ACC112 (cell line): ENCODE measurements at regions not wholly inside any gene's neighbourhood (a gene's known extent, or its start where the extent isn't known, plus 50 kb on each side); places are given as distances from the start of the nearest gene placed in this dataset.

Experiments
- H2AFZ ChIP-seq: fragments of 200-600 bp; sonication (generic); one replicate; pipeline ENCODE4 v1.6.0; 2017; ENCODE audit warnings: antibody characterized with exemption, low read length; ENCODE audit not compliant: unreplicated experiment
- H3K27ac ChIP-seq: fragments of 200-600 bp; sonication (generic); 2 replicates; pipeline ENCODE4 v1.5.1; 2014; ENCODE audit warnings: low read depth, mild to moderate bottlenecking, antibody characterized with exemption, low read length, moderate library complexity
- H3K27me3 ChIP-seq: fragments of 200-600 bp; sonication (generic); 2 replicates; pipeline ENCODE4 v1.6.1; 2014; ENCODE audit warnings: mild to moderate bottlenecking, antibody characterized with exemption, low read length, moderate library complexity, mixed read lengths; ENCODE audit not compliant: insufficient read depth
- H3K36me3 ChIP-seq: fragments of 200-600 bp; sonication (generic); 2 replicates; pipeline ENCODE4 v1.6.1; 2016; ENCODE audit warnings: mild to moderate bottlenecking, antibody characterized with exemption, low read length, moderate library complexity, mixed read lengths; ENCODE audit not compliant: insufficient read depth
- H3K4me1 ChIP-seq: fragments of 200-600 bp; sonication (generic); one replicate; pipeline ENCODE4 v1.6.1; 2016; ENCODE audit warnings: low read length, mixed read lengths; ENCODE audit not compliant: insufficient read depth, unreplicated experiment, control insufficient read depth
- H3K4me3 ChIP-seq: fragments of 200-600 bp; sonication (generic); 2 replicates; pipeline ENCODE4 v1.5.1; 2014; ENCODE audit warnings: mild to moderate bottlenecking, low read depth, low read length
- H3K79me2 ChIP-seq: fragments of 200-600 bp; sonication (generic); one replicate; pipeline ENCODE4 v1.6.0; 2016; ENCODE audit warnings: low read length; ENCODE audit not compliant: control insufficient read depth, unreplicated experiment, insufficient read depth

DNA sequence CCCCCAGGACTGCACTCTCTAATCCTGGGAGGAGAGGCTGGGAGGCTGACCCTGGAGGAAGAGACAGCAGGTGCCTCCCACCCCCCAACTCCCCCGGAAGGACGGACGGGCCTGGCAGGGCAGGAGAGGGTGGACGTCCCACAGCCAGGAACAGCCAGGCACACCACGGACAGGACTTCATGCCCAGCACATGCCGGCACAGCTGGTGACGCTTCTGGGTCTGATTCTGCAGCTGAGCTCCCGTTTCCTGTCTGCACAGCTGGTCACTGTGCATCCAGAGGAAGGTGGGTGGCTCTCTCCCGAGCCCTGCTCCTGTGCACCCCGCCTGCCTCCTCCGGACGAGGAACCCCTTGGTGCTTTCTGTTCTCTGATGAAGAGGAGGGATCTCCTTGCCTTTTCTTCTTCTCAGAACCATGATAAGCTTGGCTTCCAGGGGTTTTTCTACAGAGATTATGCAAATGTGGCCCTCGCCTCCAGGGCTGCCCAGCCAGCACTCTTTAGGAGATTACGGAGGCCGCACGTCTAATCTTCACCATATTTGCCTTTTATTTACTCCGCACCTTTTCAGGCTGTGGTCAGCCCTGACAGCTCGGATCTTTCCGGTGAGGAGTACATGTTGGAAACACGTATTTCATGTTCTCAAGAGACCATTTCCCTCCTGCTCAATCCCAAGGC is 1295.8 kb downstream of the BRD1 start:
- H3K4me1 ChIP-seq, result no peaks in the 10 kb centered on the region
- H3K79me2 ChIP-seq, result no peaks in the 10 kb centered on the region
- H3K4me3 ChIP-seq, result no peak overlapping the region
- no peaks in the 10 kb centered on the region for H3K36me3 ChIP-seq
- no peak overlapping the region for H3K27ac ChIP-seq
- H3K27me3 ChIP-seq, result no peaks in the 10 kb centered on the region
- no peak overlapping the region for H2AFZ ChIP-seq

- Histone ChIP-seq H3K27me3 (no peaks in the 10 kb centered on the region), H3K4me3 (no peak overlapping the region), H3K27ac (no peak overlapping the region), H3K36me3 (no peaks in the 10 kb centered on the region), H3K79me2 (no peaks in the 10 kb centered on the region), H2AFZ (no peak overlapping the region), H3K4me1 (no peaks in the 10 kb centered on the region)
Observed at GRCh38 chr22:48531108-48531507, 1296.6 kb downstream of the BRD1 start.

GRCh38 chr22:48530666-48531065 is 1297.0 kb downstream of the BRD1 start:
- Histone ChIP-seq H3K36me3 (no peaks in the 10 kb centered on the region), H2AFZ (no peak overlapping the region)

DNA sequence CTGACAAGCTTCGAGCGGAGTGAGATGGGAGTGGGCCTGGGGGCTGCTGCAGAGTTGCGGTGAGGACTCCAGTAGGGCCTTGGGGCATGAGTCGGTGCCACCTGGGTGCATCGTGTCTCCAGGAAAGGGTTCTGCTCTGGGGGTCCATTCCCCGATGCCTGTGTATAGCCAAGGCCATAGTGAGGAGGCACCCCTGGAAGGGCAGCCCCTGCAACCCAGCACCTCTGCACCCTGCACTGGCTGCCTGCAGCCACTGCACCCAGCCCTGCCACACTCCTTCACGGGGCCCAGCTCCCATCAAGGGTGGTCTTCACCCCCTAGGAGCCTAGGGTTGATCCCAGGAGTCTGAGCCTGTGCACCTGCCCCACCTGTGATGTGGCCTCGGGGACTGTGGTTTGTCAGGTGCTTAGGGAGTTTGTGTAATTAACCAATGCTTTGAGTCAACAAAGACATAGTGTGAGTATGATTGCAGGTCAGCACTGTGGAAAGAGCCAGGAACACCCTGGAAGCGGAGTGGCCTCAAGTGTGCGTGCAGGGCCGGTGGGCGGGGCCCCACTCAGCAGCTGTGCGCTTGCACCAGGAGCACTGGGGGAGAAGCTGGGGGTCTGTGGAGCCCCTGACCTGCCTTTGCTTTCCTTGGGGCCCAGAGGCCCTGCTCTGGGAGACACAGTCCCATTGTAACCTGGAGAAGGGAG is 1299.3 kb downstream of the BRD1 start:
- H3K4me3 ChIP-seq, result no peak overlapping the region

More at GRCh38 chr22:48530666-48531065, 1297.0 kb downstream of the BRD1 start:
- H3K79me2 ChIP-seq, result no peaks in the 10 kb centered on the region
- no peaks in the 10 kb centered on the region for H3K4me1 ChIP-seq
- H3K4me3 ChIP-seq, result no peak overlapping the region
- H3K27ac ChIP-seq, result no peak overlapping the region
- no peaks in the 10 kb centered on the region for H3K27me3 ChIP-seq

GRCh38 chr22:48523761-48524160 is 1303.9 kb downstream of the BRD1 start:
- Histone ChIP-seq H3K79me2 (no peaks in the 10 kb centered on the region), H3K4me1 (no peaks in the 10 kb centered on the region), H3K36me3 (no peaks in the 10 kb centered on the region), H2AFZ (no peak overlapping the region), H3K27ac (no peak overlapping the region), H3K4me3 (no peak overlapping the region), H3K27me3 (no peaks in the 10 kb centered on the region)

More for the DNA sequence above, 1299.3 kb downstream of the BRD1 start:
- no peaks in the 10 kb centered on the region for H3K27me3 ChIP-seq
- no peak overlapping the region for H2AFZ ChIP-seq
- no peaks in the 10 kb centered on the region for H3K4me1 ChIP-seq
- H3K36me3 ChIP-seq, result no peaks in the 10 kb centered on the region
- H3K27ac ChIP-seq, result no peak overlapping the region
- no peaks in the 10 kb centered on the region for H3K79me2 ChIP-seq

DNA sequence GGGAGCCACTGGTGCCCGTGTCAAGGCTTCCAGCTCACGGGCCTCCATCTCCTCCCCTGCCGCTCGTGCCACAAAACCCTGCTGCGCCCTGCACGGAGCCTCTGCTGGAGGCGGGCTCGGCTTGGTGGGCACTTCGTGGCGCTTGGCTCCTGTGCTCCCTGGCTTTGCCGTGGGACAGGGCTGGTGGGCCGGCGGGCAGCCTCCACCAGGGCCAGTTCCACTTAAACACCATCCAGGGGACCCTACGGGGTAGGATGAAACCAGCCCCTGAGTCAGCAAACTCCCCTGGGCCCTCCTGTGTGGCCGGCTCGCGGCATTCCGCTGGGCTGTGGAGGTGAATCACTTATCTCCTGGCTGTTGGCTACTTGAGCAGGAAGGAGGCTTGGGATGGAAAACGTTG is 1304.6 kb downstream of the BRD1 start:
- Histone ChIP-seq H3K4me3 (no peak overlapping the region), H3K36me3 (no peaks in the 10 kb centered on the region), H3K79me2 (no peaks in the 10 kb centered on the region), H2AFZ (no peak overlapping the region), H3K27ac (no peak overlapping the region), H3K4me1 (no peaks in the 10 kb centered on the region), H3K27me3 (no peaks in the 10 kb centered on the region)

DNA sequence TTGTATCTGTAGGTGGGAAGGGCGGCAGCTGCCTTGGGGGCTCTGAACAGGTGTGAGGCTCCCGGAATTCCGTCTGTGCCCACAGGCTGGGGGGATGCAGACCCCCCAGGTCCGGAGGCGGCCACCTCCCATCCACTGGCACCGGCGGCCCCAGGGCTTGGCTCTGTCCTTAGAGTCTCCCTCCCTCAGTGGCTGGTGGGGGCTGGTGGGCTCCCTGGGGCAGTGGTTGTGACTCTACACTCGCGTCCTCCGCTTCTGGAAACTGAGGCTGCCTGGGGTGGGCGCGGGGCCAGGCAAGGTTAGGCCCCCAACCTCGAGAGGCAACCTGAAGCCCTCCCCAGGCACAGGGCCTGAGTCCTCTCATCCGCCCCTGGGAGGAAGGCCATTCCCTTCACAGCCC is 1305.4 kb downstream of the BRD1 start:
- H3K4me1 ChIP-seq, result no peaks in the 10 kb centered on the region
- no peak overlapping the region for H2AFZ ChIP-seq
- no peaks in the 10 kb centered on the region for H3K79me2 ChIP-seq
- no peaks in the 10 kb centered on the region for H3K36me3 ChIP-seq
- H3K27me3 ChIP-seq, result no peaks in the 10 kb centered on the region
- H3K4me3 ChIP-seq, result no peak overlapping the region
- no peak overlapping the region for H3K27ac ChIP-seq

DNA sequence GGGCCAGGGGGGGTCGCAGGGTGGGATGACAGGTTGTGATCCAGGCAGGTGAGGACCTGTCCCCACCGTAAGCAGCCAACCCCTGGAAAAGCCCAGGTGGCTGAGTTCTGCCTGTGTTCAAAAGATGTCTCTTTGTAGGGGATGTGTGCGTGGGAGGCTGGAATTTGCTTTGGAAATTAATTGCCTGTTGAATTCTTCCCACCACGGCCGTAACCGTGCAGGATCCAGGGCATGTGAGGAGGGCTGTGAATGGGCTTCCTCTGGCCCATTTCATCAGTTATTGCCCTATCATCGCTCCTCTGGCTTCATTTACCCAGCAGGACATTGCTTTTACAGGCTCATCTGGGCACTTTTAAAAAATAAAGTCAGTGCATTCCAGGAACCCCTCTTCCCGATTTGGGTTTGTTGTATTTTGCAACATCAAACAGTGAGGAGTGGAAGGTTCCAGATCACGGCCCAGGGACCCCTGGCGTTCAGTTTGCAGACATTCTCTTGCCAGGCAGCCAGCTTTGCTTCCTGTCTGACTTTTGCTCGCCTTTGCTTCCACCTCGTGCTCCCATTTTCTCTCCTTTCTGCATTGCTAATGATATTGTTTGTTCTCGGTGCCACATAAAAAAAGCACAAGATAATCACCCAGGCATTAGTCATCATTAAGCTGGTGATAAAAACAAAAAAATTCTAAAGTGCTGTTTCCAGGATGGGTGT is 1306.6 kb downstream of the BRD1 start:
- no peaks in the 10 kb centered on the region for H3K36me3 ChIP-seq
- H2AFZ ChIP-seq, result no peak overlapping the region
- no peak overlapping the region for H3K27ac ChIP-seq
- H3K79me2 ChIP-seq, result no peaks in the 10 kb centered on the region
- H3K4me1 ChIP-seq, result no peaks in the 10 kb centered on the region
- no peak overlapping the region for H3K4me3 ChIP-seq
- no peaks in the 10 kb centered on the region for H3K27me3 ChIP-seq

DNA sequence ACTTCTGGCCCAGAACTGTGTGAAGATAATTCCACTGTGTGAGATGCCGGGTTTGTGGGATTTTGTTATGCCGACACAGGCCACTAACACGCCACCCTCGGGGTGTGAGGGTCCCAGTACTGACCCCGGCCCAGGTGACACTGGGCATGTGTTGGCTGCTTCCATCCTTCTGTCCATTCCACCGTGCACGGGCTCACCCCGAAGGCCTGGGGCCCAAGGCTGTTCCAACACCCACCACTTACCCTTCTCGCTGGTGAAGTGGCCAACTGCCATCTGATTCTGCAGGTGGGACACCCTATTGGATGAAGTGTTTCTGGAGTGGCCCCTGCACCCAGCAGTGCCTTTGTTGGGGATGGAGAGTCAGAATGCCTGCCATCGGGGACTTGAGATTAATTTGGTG is 1307.5 kb downstream of the BRD1 start:
- Histone ChIP-seq H3K27me3 (no peaks in the 10 kb centered on the region), H3K36me3 (no peaks in the 10 kb centered on the region), H2AFZ (no peak overlapping the region)

DNA sequence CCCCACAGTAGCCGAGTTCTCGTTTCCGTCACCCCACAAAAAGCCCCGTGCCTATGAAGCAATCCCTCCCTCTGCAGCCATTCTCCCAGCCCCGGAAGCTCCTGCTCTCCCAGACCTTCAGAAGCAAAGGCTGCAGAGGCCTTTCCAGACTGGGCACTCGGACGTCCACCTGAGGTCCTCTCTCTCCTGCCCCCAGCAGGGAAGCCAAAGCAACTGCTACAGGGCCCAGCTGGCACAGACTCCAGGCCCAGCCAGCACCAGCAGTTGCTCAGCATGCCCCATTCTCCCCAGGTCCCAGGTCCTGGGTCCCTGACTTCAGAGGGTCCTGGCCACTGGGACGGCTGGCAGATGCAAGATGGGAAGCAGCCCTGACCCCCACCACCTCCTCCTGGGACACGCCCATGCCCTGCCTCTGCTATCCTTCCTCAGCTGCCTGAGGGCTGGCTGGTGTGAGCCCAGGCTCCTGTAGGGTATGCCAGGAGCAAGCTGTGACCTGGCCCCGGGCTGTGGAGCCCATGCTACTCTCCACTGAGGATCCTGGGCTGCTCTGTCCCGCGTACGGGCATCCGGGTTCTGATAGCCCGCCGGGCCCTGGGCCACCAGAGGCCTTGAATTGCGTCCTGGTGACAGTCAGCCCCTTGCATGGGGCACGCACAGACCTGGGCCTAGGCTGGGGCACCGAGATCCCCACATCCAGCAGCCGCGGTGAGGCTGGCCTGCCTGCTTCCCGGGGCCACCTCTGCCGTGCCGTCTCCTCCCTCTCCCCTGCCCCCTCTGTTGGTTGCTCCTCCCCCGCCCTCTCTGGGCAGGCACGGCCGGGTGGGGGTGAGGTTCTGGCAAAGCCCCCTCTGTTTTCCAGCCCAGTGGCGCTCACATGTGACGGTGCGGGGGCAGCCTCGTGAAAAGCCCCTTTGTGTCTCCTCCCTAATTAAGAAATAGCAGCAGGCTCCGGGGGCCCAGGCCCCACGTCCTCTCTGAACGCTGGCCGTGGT is 1310.3 kb downstream of the BRD1 start:
- Histone ChIP-seq H3K4me1 (no peaks in the 10 kb centered on the region), H3K27me3 (no peaks in the 10 kb centered on the region), H3K4me3 (no peak overlapping the region), H2AFZ (no peak overlapping the region), H3K36me3 (no peaks in the 10 kb centered on the region), H3K79me2 (no peaks in the 10 kb centered on the region), H3K27ac (no peak overlapping the region)

More for the DNA sequence above, 1307.5 kb downstream of the BRD1 start:
- Histone ChIP-seq H3K27ac (no peak overlapping the region), H3K4me3 (no peak overlapping the region), H3K4me1 (no peaks in the 10 kb centered on the region), H3K79me2 (no peaks in the 10 kb centered on the region)
